ENCODE measurements at regions not wholly inside any gene's neighbourhood (a gene's known extent, or its start where the extent isn't known, plus 50 kb on each side); places are given as distances from the start of the nearest gene placed in this dataset.
A peak's percentile ranks its signal among the peaks of the same experiment; 100 is the strongest.

DNA sequence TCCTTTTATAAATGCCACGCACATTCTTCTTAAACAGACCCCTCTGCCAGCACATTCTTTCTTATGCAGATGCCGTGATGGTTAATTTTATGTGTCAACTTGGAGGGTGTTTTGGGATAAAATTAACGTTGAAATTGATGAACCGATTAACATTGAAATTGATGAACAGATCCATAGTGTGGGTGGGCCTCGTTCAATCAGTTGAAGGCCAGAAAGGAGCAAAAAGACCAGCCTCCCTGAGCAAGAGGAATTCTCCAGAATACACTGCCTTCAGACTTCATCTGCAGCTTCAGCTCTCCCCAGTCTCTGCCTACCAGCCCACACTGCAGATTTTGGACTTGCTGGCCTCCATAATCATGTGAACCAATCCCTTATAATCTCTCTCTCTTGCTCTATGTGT, 233.6 kb upstream of the BCOR start:
- no peak overlapping the region for H3K4me3 ChIP-seq (ENCODE audit: low read length)
- DNase-seq (ENCODE audit: low read depth) = no peak
- TF ChIP-seq, protein P1, sequence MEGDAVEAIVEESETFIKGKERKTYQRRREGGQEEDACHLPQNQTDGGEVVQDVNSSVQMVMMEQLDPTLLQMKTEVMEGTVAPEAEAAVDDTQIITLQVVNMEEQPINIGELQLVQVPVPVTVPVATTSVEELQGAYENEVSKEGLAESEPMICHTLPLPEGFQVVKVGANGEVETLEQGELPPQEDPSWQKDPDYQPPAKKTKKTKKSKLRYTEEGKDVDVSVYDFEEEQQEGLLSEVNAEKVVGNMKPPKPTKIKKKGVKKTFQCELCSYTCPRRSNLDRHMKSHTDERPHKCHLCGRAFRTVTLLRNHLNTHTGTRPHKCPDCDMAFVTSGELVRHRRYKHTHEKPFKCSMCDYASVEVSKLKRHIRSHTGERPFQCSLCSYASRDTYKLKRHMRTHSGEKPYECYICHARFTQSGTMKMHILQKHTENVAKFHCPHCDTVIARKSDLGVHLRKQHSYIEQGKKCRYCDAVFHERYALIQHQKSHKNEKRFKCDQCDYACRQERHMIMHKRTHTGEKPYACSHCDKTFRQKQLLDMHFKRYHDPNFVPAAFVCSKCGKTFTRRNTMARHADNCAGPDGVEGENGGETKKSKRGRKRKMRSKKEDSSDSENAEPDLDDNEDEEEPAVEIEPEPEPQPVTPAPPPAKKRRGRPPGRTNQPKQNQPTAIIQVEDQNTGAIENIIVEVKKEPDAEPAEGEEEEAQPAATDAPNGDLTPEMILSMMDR (IDR thresholded peaks at IDR 0.05; ENCODE audit: insufficient read depth, low read depth, low read length, missing control alignments) = no peak

DNA sequence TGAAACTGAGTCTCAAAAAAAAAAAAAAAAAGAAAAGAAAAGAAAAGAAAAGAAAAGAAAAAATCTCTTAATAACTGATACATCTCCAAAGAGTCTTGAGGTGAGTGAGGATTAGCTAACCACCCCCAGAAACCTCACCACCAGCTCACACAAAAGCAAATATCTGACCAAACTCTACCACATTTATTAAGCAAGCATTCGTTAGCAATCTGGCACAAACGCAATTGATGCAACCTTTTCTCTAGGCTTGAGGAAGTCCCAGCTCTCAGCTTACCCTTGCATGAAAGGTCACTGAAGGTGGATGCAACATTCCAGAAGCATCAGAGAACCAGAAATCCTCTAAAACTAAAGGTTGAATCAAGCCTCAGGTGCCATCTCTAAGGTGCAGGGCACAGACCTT, 231.9 kb upstream of the BCOR start:
- no peak for DNase-seq (ENCODE audit: low read depth)
- TF ChIP-seq, protein P1 (IDR thresholded peaks at IDR 0.05; ENCODE audit: insufficient read depth, low read depth, low read length, missing control alignments) = no peak
- H3K4me3 ChIP-seq (ENCODE audit: low read length) = no peak overlapping the region

DNA sequence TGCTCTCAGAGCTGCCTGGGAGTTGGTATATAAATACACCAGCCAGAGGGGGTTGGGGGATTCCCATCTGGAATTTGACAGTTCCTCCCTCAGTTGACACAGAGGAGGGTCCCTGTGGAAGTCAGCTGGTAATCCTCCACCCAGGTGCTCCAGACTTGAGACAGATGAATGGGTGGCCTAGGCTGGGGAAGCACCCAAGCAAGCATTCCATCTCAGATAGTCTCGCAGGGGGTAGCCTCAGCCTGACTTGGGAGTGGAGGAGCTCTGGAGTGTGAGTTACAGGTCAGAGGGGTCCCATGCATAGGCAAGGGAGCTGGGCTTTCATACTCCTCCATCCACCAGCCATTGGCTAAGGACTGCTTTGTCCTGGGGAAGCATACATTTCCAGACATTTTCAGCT, 229.3 kb upstream of the BCOR start:
- TF ChIP-seq, protein P1 (IDR thresholded peaks at IDR 0.05; ENCODE audit: insufficient read depth, low read depth, low read length, missing control alignments) = no peak
- no peak for DNase-seq (ENCODE audit: low read depth)
- H3K4me3 ChIP-seq (ENCODE audit: low read length) = no peak overlapping the region

DNA sequence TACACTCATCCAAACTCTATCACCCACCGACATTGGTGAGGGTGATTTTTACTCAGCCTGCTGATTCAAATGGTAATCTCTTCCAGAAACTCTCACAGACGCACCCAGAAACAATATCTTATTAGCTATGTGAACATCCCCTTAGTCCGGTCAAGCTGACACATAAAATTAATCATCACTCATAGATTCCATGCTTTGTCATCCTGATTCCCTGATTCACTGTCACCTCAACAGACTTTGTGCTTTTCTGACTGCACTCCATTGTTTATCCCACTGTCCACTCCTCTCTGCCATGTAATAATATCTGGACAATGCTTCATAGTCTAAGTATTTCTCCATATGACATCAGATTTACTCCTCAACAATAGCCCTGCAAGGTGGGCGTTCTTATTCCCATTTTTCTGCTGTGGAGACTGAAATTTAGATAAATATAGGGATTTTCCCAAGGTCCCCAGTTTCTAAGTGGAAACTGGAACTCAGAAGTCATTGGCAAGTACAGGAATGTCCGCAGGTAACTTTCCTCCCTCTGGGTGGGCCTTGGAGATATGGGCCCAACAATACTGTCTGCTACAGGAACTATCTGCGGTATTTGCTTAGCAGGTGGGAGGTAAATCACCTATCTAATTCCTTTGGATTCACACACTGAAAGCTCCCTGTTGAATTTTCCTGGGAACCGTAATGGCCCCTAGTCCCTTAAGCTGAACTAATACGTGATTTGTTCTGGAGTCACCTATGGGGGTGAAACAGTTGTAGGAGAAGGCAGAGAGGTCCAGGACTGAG, 228.6 kb upstream of the BCOR start:
- TF ChIP-seq, protein P1 (IDR thresholded peaks at IDR 0.05; ENCODE audit: insufficient read depth, low read depth, low read length, missing control alignments) = no peak
- peak; percentile 1 for DNase-seq (ENCODE audit: low read depth)
- no peak overlapping the region for H3K4me3 ChIP-seq (ENCODE audit: low read length)

DNA sequence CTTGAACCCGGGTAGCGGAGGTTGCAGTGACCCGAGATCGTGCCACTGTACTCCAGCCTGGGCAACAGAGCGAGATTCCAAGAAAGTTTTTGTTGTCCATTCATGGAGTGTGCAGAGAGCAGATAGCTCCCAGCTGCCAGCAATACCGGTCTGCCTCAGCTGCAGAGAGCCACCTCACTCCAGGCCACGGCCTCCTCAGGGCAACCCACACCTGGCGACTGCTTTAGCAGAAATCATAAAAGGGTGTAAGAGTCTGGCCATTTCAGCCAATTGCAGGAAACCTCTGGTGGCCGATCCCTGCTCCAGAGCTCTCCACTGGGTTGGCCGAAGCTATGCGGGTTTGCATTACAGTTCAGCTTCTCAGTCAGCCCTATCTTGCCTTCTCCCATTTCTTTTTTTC, 227.4 kb upstream of the BCOR start:
- TF ChIP-seq, protein P1 (IDR thresholded peaks at IDR 0.05; ENCODE audit: insufficient read depth, low read depth, low read length, missing control alignments) = no peak
- no peak for DNase-seq (ENCODE audit: low read depth)
- no peak overlapping the region for H3K4me3 ChIP-seq (ENCODE audit: low read length)

DNA sequence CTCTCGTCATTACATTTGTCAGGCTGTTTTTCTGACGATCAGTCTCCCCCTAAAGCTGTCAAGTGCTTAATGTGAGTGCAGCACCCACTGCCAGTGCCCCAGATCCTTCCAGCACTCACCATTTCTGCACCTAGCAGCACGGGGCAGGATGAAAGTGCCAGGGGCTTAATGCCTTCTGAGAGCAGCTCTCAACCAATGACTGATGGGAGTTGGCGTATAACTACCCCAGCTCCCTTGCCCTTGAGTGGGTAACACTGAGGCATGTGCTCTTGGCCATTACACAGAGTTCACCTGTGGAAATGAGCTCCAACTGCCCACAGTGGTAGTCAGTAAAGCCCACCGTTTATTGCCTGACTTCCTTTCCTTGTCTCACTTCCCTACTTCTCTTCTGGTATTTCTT, 226.2 kb upstream of the BCOR start:
- DNase-seq (ENCODE audit: low read depth) = no peak
- TF ChIP-seq, protein P1 (IDR thresholded peaks at IDR 0.05; ENCODE audit: insufficient read depth, low read depth, low read length, missing control alignments) = no peak
- H3K4me3 ChIP-seq (ENCODE audit: low read length) = no peak overlapping the region

DNA sequence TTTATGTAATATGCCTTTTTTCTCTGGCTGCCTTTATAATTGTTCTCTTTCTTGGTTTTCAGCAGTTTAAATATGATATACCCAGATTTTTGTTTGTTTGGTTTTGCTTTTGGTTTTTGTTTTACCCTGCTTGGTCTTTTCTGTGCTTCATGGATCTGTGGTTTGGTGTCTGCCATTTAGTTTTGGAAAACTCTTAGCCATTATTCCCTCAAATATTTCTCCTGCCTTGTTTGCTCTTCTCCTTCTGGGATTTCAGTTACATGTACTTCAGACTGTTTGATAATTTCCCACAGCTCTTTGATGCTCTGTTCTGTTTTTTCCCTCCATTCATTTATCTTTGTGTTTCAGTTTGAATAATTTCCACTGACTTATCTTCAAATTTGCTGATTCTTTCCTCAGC, 223.1 kb upstream of the BCOR start:
- no peak for DNase-seq (ENCODE audit: low read depth)
- TF ChIP-seq, protein P1 (IDR thresholded peaks at IDR 0.05; ENCODE audit: insufficient read depth, low read depth, low read length, missing control alignments) = no peak

More for the DNA sequence above, 223.1 kb upstream of the BCOR start:
- H3K4me3 ChIP-seq (ENCODE audit: low read length) = no peak overlapping the region
